ENCODE measurements at regions not wholly inside any gene's neighbourhood (a gene's known extent, or its start where the extent isn't known, plus 50 kb on each side); places are given as distances from the start of the nearest gene placed in this dataset.

DNA sequence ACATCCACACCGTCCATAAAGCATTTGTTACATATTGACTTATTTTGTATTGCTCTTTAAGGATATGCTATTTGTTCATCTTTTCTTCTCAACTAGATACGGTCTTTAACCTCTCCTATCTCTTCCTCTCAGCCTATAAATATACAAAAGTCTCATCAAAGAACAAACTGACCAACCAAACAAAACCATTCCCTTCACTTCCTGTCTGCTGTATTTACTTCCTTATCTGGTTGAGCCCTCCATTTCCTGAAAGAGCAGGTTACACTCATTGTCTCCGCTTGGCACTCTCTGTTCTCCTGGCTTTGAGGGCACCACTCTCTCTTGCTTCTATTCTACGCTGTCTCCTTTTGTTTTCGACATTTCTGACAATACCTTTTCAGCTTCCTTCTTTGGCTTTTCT lies 431.9 kb upstream of the TCF4 start:
- no peak for TF ChIP-seq JUND (IDR thresholded peaks at IDR 0.05; ENCODE audit: low read depth)
- no peak for DNase-seq (ENCODE audit: low read depth in 1 of 2, low spot score in 1 of 2)
- in situ Hi-C loops (cut with HindIII; ENCODE audit: low pct_unique_long_range_greater_than_20kb, low sequenced_read_pairs) = no loop called here

DNA sequence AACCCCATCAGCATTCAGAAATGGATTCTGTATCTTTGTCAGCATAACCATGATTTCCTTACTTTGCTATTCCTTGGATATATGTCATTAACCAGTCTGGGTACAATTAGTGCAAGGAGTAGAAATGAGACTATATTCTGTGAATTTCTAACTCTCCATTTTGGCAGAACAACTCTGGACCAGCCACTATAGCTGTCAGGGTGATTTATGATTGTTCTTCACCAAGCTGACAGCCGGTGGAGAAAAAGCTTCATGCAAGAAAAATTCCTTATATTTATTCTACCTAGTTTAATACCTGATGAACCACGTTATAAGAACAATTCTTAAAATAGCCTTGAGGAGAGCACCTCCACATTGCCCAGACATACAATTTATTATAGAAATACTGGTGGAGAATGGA lies 431.2 kb upstream of the TCF4 start:
- in situ Hi-C loops (cut with HindIII; ENCODE audit: low pct_unique_long_range_greater_than_20kb, low sequenced_read_pairs) = no loop called here
- DNase-seq (ENCODE audit: low read depth in 1 of 2, low spot score in 1 of 2) = no peak
- no peak for TF ChIP-seq JUND (IDR thresholded peaks at IDR 0.05; ENCODE audit: low read depth)

DNA sequence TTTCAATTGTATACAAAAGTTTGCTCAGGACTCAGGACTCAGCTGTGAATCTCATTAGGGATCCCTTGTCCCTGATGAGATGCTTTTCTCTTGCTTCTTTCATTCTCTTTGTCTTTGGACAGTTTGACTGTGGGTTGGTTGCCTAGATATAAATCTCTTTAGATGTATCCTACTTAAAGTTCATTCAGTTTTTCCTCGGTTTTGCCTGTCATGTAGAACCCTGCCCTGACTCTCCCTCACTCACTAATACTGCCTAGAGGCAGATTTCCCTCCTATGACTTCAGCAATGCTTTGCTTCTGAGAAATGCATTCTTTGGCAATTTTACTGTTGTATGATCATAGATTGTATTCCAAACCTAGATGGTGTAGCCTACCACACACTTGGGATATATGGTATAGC lies 421.4 kb upstream of the TCF4 start:
- DNase-seq (ENCODE audit: low read depth in 1 of 2, low spot score in 1 of 2) = no peak
- in situ Hi-C loops (cut with HindIII; ENCODE audit: low pct_unique_long_range_greater_than_20kb, low sequenced_read_pairs) = no loop called here
- TF ChIP-seq JUND (IDR thresholded peaks at IDR 0.05; ENCODE audit: low read depth) = no peak

DNA sequence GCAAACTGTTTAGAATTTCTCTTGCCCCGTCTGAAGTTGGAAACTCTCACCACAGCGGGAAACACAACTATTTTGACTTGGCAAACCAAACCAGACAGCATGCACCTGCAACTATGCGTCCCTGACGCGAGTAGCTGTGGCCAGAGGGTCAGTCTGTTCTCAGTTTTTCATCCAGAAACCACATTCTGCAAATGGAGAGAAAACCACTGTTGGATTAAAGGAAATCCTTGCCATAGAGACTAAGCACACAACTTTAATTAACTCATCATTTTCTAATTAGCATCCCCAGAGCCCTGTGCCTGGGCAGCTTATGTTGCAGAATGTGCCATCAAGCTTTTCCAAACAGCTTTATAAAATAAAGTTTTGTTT lies 415.7 kb upstream of the TCF4 start:
- in situ Hi-C loops (cut with HindIII; ENCODE audit: low pct_unique_long_range_greater_than_20kb, low sequenced_read_pairs) = no loop called here
- no peak for TF ChIP-seq JUND (IDR thresholded peaks at IDR 0.05; ENCODE audit: low read depth)
- DNase-seq (ENCODE audit: low read depth in 1 of 2, low spot score in 1 of 2) = no peak

DNA sequence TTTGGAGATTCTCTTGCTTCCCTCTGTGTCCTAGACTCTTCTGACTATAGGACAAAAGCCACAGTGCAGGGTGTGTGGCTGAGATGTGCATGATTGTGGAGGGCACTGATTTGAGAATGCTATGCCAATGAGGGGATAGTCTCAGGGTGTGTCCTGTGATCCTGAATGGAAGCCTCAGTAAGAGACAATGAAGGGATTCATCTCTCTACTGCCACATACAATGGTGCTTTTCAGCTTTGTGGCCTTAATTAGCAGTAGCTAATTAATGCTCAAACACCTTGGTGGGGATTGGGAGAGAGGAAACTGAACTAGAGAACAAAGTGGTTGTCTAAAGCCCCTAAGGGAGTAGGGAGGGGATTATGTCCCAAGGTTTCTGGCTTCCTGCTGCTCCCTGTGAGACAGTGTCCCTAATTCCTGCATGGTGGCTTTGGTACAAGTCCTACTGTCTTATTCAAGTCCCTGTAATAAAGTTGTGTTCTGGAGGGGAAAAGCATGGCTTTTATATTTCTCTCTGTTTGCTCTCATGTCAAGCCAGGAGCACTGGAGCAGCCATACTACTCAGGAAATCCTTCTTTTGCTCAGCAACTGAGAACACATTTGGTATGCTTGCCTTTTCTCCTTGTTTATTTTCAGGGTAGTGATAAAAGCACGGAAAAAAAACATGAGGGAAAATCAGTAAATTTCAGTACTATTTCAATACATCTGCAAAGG lies 415.2 kb upstream of the TCF4 start:
- TF ChIP-seq JUND (IDR thresholded peaks at IDR 0.05; ENCODE audit: low read depth) = no peak
- in situ Hi-C loops (cut with HindIII; ENCODE audit: low pct_unique_long_range_greater_than_20kb, low sequenced_read_pairs) = no loop called here
- DNase-seq (ENCODE audit: low read depth in 1 of 2, low spot score in 1 of 2) = no peak

DNA sequence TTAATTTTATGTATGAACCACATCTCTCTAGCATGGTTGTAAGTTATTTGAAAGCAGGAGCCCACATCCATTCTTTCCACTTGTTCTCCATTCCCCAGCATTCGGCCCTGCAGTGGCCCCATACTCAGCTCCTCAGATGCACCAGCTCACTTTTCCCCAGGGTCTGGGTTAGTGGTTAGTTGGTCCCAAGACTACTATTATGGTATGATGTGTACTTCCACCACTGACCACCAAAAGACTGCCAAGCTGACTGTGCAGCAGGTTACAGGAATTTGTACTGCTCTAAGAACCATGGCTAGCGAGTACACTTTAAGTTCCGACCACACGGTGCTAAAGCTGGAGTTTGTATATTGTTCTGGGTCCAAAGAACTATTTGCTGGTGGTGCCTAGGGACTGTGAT lies 413.6 kb upstream of the TCF4 start:
- in situ Hi-C loops (cut with HindIII; ENCODE audit: low pct_unique_long_range_greater_than_20kb, low sequenced_read_pairs) = no loop called here
- DNase-seq (ENCODE audit: low read depth in 1 of 2, low spot score in 1 of 2) = peak in 1 of 2 experiments; percentile 4

DNA sequence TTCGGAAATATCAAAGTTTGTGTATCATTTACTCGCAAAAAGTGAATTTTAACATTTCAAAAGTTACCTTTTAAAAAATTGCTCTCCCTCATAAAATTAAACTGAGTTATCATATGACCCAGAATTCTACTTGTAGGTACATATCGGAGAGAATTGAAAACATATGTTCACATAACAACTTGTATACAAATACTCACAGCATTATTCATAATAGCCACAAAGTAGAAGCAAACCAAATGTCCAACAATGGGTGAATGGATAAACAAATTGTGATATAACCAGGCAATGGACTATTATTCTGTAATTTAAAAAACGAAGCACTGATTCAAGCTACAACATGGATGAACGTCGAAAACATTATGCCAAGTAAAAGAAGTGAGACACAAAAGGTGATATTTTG lies 412.0 kb upstream of the TCF4 start:
- in situ Hi-C loops (cut with HindIII; ENCODE audit: low pct_unique_long_range_greater_than_20kb, low sequenced_read_pairs) = no loop called here
- no peak for TF ChIP-seq JUND (IDR thresholded peaks at IDR 0.05; ENCODE audit: low read depth)
- DNase-seq (ENCODE audit: low read depth in 1 of 2, low spot score in 1 of 2) = no peak

More for the DNA sequence above, 413.6 kb upstream of the TCF4 start:
- no peak for TF ChIP-seq JUND (IDR thresholded peaks at IDR 0.05; ENCODE audit: low read depth)

DNA sequence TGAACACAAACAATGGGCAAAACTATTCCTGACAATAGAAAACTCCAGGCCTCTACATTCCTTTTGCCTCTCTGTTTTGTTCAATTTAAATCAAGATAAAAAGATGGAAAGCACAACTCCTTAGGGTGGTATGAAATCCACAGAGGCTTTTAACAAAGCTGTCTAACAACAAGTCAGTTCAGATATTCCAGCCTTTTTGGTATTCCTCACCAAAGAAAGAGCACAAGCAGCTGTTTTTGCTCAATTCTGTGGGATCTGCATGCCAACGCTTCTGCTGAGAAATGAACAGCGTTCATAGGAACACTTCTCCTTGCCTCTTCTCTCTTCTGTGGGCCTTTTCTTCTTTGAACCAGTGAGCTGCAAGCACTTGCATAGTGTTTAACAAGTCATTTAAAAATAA lies 411.6 kb upstream of the TCF4 start:
- TF ChIP-seq JUND (IDR thresholded peaks at IDR 0.05; ENCODE audit: low read depth) = no peak
- DNase-seq (ENCODE audit: low read depth in 1 of 2, low spot score in 1 of 2) = no peak
- in situ Hi-C loops (cut with HindIII; ENCODE audit: low pct_unique_long_range_greater_than_20kb, low sequenced_read_pairs) = no loop called here

DNA sequence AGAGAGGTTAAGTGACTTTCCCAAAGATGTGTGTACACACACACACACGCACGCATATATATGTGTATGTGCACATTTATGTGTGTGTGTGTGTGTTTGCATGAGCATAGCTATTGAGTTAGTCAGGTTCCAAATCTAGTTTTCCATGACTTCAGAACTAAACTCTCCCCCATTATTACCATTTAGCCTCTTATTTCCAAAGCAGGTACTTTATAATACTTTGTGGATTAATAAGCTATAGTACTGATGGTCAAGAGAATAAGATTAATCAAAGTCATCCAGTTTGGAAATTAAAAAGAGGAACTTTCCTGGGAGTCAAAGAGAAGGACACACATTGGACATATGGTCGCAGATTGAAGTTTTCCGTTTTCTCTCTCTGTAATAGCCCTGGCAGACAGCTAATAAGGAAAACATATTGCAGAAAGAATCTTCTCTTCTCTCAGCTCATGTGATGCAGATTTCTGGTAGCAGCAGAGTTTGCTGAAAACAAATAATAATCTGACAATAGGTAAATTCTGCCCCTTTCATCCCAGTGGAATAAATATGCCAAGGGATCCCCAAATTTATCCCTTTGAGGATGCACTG lies 410.9 kb upstream of the TCF4 start:
- in situ Hi-C loops (cut with HindIII; ENCODE audit: low pct_unique_long_range_greater_than_20kb, low sequenced_read_pairs) = no loop called here
- DNase-seq (ENCODE audit: low read depth in 1 of 2, low spot score in 1 of 2) = no peak
- TF ChIP-seq JUND (IDR thresholded peaks at IDR 0.05; ENCODE audit: low read depth) = no peak

DNA sequence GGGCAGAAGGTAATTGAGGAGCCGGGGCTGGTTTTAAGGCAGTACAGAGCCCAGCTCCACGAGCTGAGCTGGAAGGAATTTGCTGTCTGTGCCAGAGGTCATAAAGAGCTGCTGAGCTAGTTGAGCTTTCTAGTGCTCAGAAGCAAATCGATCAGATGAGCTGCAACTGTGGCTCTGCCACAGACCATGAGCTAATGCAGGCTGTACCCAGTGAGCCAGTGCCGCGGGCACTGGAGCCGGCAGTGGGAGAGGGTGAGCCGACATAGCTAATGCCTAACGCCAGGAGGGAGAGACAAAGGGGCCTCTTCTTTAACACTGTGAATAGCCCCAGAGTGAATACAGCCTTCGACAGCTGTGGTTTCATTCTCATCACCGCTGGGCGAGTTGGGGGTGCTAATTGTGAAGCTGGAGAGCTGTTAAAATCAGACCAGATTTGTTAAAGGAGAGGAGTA lies 410.1 kb upstream of the TCF4 start:
- no peak for TF ChIP-seq JUND (IDR thresholded peaks at IDR 0.05; ENCODE audit: low read depth)
- DNase-seq (ENCODE audit: low read depth in 1 of 2, low spot score in 1 of 2) = peak; percentile 6 to 30
- in situ Hi-C loops (cut with HindIII; ENCODE audit: low pct_unique_long_range_greater_than_20kb, low sequenced_read_pairs) = no loop called here

DNA sequence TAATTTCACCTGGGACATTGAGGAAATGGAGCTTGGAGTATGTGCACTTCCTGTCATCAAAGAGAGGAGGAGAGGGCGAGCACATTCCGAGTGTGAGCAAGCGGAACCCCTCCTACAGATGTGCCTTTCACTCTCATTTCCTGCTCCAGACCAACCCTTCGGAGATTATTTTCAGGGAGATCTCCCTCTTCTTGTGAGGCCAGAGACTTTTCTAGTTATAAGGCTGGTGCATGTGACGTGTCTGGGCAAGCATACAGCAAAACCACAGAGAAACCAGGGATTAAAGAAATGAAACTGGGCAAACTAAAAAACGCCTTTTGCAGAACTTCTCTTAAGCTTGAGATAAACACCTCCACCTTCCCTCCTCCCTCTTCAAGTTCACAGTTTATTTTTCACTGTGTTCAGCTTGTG lies 409.2 kb upstream of the TCF4 start:
- TF ChIP-seq JUND (IDR thresholded peaks at IDR 0.05; ENCODE audit: low read depth) = no peak
- DNase-seq (ENCODE audit: low read depth in 1 of 2, low spot score in 1 of 2) = no peak
- in situ Hi-C loops (cut with HindIII; ENCODE audit: low pct_unique_long_range_greater_than_20kb, low sequenced_read_pairs) = no loop called here

DNA sequence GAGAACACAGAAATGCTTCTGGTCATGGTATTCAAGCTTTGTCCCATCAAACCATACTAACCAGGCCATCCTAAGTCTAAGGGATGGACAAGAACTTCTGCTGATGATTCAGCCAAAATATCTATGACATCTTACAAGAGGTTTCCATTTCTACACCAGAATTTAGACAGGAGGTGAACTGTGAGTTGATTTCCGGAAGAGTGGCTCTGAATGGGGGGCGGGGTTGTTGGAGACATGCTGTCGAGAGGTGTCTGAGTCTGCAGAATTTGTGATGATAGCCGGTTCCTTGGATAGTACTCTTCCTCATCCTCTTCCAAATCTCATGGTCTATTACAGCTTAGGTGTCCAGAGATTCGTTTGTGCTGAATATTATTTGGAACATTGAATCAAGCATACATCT lies 408.7 kb upstream of the TCF4 start:
- in situ Hi-C loops (cut with HindIII; ENCODE audit: low pct_unique_long_range_greater_than_20kb, low sequenced_read_pairs) = no loop called here
- no peak for TF ChIP-seq JUND (IDR thresholded peaks at IDR 0.05; ENCODE audit: low read depth)
- no peak for DNase-seq (ENCODE audit: low read depth in 1 of 2, low spot score in 1 of 2)

DNA sequence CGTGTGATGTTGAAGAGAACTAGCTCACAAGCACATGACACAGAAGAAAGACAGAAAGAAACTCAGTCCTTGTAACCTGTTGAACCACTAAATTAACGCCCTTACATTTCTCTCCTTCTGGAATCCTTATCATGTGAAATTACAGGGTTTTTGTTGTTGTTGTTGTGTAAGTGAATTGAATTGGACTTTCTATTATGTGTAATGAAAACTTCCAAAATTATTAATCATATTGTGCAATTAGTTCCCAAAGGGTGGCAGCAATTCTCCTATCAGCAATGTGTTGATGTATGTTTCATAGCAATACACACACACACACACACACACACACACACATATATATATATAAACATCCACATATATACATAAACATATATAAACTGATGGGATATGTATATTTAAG lies 402.2 kb upstream of the TCF4 start:
- no peak for DNase-seq (ENCODE audit: low read depth in 1 of 2, low spot score in 1 of 2)
- in situ Hi-C loops (cut with HindIII; ENCODE audit: low pct_unique_long_range_greater_than_20kb, low sequenced_read_pairs) = no loop called here
- TF ChIP-seq JUND (IDR thresholded peaks at IDR 0.05; ENCODE audit: low read depth) = no peak

DNA sequence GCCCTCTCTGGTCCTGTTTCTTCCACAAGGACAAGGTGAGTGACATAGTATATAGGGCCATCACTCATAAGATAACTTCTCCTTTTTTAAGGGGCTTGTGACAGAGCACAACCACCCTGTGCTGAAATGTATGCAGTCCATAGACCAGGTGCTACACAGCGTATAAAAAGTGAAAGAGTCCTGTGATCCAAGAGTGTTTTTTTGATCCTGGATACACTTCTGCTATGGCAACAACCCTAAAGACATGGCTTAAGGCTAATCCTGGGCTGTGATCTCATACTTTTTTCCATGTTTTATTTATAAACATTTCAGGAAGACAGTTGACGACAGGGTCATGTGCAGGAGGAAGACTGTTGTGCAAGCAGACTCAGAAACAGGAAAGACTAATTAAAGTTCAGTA lies 400.5 kb upstream of the TCF4 start:
- in situ Hi-C loops (cut with HindIII; ENCODE audit: low pct_unique_long_range_greater_than_20kb, low sequenced_read_pairs) = no loop called here
- DNase-seq (ENCODE audit: low read depth in 1 of 2, low spot score in 1 of 2) = peak in 1 of 2 experiments; percentile 23

More for the DNA sequence above, 400.5 kb upstream of the TCF4 start:
- TF ChIP-seq JUND (IDR thresholded peaks at IDR 0.05; ENCODE audit: low read depth) = no peak
